ENCODE measurements at regions not wholly inside any gene's neighbourhood (a gene's known extent, or its start where the extent isn't known, plus 50 kb on each side); places are given as distances from the start of the nearest gene placed in this dataset.

- TF ChIP-seq CTCF (IDR thresholded peaks at IDR 0.05) (no peak), POLR2A (IDR thresholded peaks at IDR 0.05) (no peak)
Measured at GRCh38 chr6:130583268-130583667, 217.5 kb downstream of the TMEM200A start.
